Body of pancreas (tissue), 4 donors: ENCODE measurements at regions not wholly inside any gene's neighbourhood (a gene's known extent, or its start where the extent isn't known, plus 50 kb on each side); places are given as distances from the start of the nearest gene placed in this dataset.

Experiments used
- POLR2A ChIP-seq, 3 donors: fragments of 450-650 bp; IDR thresholded peaks; one replicate each; pipeline ENCODE4 v1.6.1; 2016; ENCODE audit warnings: antibody characterized with exemption in 3 of 3, mild to moderate bottlenecking in 2 of 3
- TF ChIP-seq, protein P1 (sequence below), 7 experiments: fragments of 450-650 bp in 4 of 7; fragments of 200-600 bp in 3 of 7; sonication (generic) in 3 of 7; IDR thresholded peaks; one replicate each; pipeline ENCODE4 v1.5.1; 2016 to 2019; ENCODE audit warnings: antibody characterized with exemption in 7 of 7

GRCh38 chr16:17559394-17559793, 88.6 kb upstream of the XYLT1 start:
- TF ChIP-seq POLR2A (IDR thresholded peaks at IDR 0.05) = no peak
- TF ChIP-seq, protein P1, sequence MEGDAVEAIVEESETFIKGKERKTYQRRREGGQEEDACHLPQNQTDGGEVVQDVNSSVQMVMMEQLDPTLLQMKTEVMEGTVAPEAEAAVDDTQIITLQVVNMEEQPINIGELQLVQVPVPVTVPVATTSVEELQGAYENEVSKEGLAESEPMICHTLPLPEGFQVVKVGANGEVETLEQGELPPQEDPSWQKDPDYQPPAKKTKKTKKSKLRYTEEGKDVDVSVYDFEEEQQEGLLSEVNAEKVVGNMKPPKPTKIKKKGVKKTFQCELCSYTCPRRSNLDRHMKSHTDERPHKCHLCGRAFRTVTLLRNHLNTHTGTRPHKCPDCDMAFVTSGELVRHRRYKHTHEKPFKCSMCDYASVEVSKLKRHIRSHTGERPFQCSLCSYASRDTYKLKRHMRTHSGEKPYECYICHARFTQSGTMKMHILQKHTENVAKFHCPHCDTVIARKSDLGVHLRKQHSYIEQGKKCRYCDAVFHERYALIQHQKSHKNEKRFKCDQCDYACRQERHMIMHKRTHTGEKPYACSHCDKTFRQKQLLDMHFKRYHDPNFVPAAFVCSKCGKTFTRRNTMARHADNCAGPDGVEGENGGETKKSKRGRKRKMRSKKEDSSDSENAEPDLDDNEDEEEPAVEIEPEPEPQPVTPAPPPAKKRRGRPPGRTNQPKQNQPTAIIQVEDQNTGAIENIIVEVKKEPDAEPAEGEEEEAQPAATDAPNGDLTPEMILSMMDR (IDR thresholded peaks at IDR 0.05) = no peak
